GM23338 (cell line): ENCODE measurements at regions not wholly inside any gene's neighbourhood (a gene's known extent, or its start where the extent isn't known, plus 50 kb on each side); places are given as distances from the start of the nearest gene placed in this dataset.

Experiments used
- ATAC-seq: fragments of 200-7000 bp; cut with Tn5 transposase; 3 replicates; pipeline ENCODE4 v1.9.1; 2020
- DNase-seq: peaks from one replicate; pipeline ENCODE4 v3.0.0-alpha.2; 2015; ENCODE audit warnings: low spot score
- H2AFZ ChIP-seq: fragments of 200-600 bp; sonication (generic); 2 replicates; pipeline ENCODE4 v1.8.0; 2016; ENCODE audit warnings: antibody characterized with exemption, mild to moderate bottlenecking, moderate library complexity
- H3F3A ChIP-seq: fragments of 200-600 bp; sonication (generic); replicated peaks from 2 replicates; pipeline ENCODE4 v1.8.0; 2017; ENCODE audit warnings: antibody characterized with exemption, mixed run types, low read depth
- H3K27ac ChIP-seq: fragments of 200-600 bp; sonication (generic); 2 replicates; pipeline ENCODE4 v1.6.1; 2016; ENCODE audit warnings: low read depth
- H3K27me3 ChIP-seq: fragments of 200-600 bp; sonication (generic); 2 replicates; pipeline ENCODE4 v1.8.0; 2016; ENCODE audit warnings: mild to moderate bottlenecking, mixed run types, moderate library complexity; ENCODE audit not compliant: insufficient read depth
- H3K36me3 ChIP-seq: fragments of 200-600 bp; sonication (generic); 2 replicates; pipeline ENCODE4 v1.8.0; 2016; ENCODE audit warnings: mild to moderate bottlenecking; ENCODE audit not compliant: insufficient read depth
- H3K4me1 ChIP-seq: fragments of 200-600 bp; sonication (generic); 2 replicates; pipeline ENCODE4 v1.8.0; 2016; ENCODE audit warnings: mild to moderate bottlenecking, moderate library complexity; ENCODE audit not compliant: insufficient read depth
- H3K4me2 ChIP-seq: fragments of 200-600 bp; sonication (generic); 2 replicates; pipeline ENCODE4 v1.7.1; 2017; ENCODE audit warnings: mixed run types
- H3K4me3 ChIP-seq: fragments of 200-600 bp; sonication (generic); 2 replicates; pipeline ENCODE4 v1.6.1; 2016; ENCODE audit warnings: mixed run types
- H3K79me2 ChIP-seq: fragments of 200-600 bp; sonication (generic); replicated peaks from 2 replicates; pipeline ENCODE4 v1.8.0; 2017; ENCODE audit warnings: mild to moderate bottlenecking; ENCODE audit not compliant: insufficient read depth
- H3K9me2 ChIP-seq: fragments of 200-600 bp; sonication (generic); 2 replicates; pipeline ENCODE4 v1.8.0; 2017; ENCODE audit not compliant: insufficient read depth
- H4K20me1 ChIP-seq: fragments of 200-600 bp; sonication (generic); replicated peaks from 2 replicates; pipeline ENCODE4 v1.8.0; 2017; ENCODE audit warnings: mild to moderate bottlenecking; ENCODE audit not compliant: insufficient read depth
- H3K27ac Mint-ChIP-seq: 2 replicates; pipeline ENCODE4 v1.8.0; 2020; ENCODE audit warnings: inconsistent platforms, mild to moderate bottlenecking, moderate library complexity, mixed read lengths
- H3K27me3 Mint-ChIP-seq: 3 replicates; pipeline ENCODE4 v1.8.0; 2022; ENCODE audit warnings: low read depth, mild to moderate bottlenecking, moderate library complexity, mixed read lengths, inconsistent platforms; ENCODE audit not compliant: insufficient read depth, poor library complexity
- H3K36me3 Mint-ChIP-seq: 3 replicates; pipeline ENCODE4 v1.8.0; 2021; ENCODE audit warnings: low read depth, mild to moderate bottlenecking, inconsistent platforms, moderate library complexity, mixed read lengths
- H3K4me1 Mint-ChIP-seq: 3 replicates; pipeline ENCODE4 v1.8.0; 2020; ENCODE audit warnings: mild to moderate bottlenecking, inconsistent platforms, mixed read lengths
- H3K4me3 Mint-ChIP-seq: 3 replicates; pipeline ENCODE4 v1.8.0; 2021; ENCODE audit warnings: moderate library complexity, mild to moderate bottlenecking, inconsistent platforms, mixed read lengths
- H3K9me3 Mint-ChIP-seq: 3 replicates; pipeline ENCODE4 v1.8.0; 2020; ENCODE audit warnings: moderate library complexity, mild to moderate bottlenecking, inconsistent platforms, mixed read lengths
- EZH2phosphoT487 ChIP-seq: fragments of 200-600 bp; sonication (generic); IDR thresholded peaks from one replicate; pipeline ENCODE4 v1.8.1; 2018; ENCODE audit warnings: antibody characterized with exemption; ENCODE audit not compliant: unreplicated experiment
- TF ChIP-seq, protein P1 (sequence below): fragments of 250-450 bp; sonication (Bioruptor Pico); IDR thresholded peaks from 2 replicates; pipeline ENCODE4 v1.5.0; 2020; ENCODE audit warnings: mild to moderate bottlenecking, moderate library complexity
- TF ChIP-seq, protein P2 (sequence below): IDR thresholded peaks from one replicate; pipeline ENCODE4 v1.6.1; 2018; ENCODE audit warnings: antibody characterized with exemption; ENCODE audit not compliant: unreplicated experiment
- TF ChIP-seq, protein P3 (sequence below), 2 experiments: fragments of 200-600 bp in 1 of 2; sonication (generic) in 1 of 2; conservative IDR thresholded peaks; 2 replicates each; pipeline versions ENCODE4 v1.5.1 to v1.6.1; 2016 to 2017; ENCODE audit warnings: antibody characterized with exemption in 2 of 2, low read depth in 2 of 2, mild to moderate bottlenecking in 2 of 2, moderate library complexity in 1 of 2

DNA sequence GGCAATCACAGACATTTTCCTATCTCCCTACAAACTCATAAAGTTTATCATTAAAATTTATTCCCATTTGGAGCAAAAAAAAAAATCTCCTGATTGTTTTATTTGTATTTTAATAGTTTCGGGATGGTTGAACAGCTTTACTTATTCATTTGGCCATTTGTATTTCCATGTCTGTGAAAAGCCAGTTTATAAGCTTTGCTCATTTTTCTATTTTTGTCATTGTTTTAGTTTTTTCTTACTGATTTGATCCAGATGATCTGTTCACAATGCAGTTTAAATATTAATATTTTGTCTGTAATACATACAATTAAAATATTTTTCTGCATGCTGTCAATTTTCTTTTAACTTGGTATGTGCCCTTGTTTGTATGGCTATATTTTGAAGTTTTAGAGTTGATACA, 65.2 kb upstream of the CCN2 start:
- Histone ChIP-seq H3K36me3 (no peaks in the 10 kb centered on the region), H3K4me2 (no peak overlapping the region), H4K20me1 (no peaks in the 10 kb centered on the region), H3F3A (no peaks in the 10 kb centered on the region), H3K9me2 (no peaks in the 10 kb centered on the region), H3K79me2 (no peaks in the 10 kb centered on the region), H3K27ac (no peak overlapping the region), H3K4me3 (no peak overlapping the region), H2AFZ (no peak overlapping the region), H3K4me1 (no peaks in the 10 kb centered on the region), H3K27me3 (no peaks in the 10 kb centered on the region)
- H3K4me3 Mint-ChIP-seq: no peak overlapping the region
- peaks cover 3% of the 10 kb centered on the region; the same call in 1 of the 3 replicates for H3K4me1 Mint-ChIP-seq
- no peak for TF ChIP-seq EZH2phosphoT487
- TF ChIP-seq, protein P1, sequence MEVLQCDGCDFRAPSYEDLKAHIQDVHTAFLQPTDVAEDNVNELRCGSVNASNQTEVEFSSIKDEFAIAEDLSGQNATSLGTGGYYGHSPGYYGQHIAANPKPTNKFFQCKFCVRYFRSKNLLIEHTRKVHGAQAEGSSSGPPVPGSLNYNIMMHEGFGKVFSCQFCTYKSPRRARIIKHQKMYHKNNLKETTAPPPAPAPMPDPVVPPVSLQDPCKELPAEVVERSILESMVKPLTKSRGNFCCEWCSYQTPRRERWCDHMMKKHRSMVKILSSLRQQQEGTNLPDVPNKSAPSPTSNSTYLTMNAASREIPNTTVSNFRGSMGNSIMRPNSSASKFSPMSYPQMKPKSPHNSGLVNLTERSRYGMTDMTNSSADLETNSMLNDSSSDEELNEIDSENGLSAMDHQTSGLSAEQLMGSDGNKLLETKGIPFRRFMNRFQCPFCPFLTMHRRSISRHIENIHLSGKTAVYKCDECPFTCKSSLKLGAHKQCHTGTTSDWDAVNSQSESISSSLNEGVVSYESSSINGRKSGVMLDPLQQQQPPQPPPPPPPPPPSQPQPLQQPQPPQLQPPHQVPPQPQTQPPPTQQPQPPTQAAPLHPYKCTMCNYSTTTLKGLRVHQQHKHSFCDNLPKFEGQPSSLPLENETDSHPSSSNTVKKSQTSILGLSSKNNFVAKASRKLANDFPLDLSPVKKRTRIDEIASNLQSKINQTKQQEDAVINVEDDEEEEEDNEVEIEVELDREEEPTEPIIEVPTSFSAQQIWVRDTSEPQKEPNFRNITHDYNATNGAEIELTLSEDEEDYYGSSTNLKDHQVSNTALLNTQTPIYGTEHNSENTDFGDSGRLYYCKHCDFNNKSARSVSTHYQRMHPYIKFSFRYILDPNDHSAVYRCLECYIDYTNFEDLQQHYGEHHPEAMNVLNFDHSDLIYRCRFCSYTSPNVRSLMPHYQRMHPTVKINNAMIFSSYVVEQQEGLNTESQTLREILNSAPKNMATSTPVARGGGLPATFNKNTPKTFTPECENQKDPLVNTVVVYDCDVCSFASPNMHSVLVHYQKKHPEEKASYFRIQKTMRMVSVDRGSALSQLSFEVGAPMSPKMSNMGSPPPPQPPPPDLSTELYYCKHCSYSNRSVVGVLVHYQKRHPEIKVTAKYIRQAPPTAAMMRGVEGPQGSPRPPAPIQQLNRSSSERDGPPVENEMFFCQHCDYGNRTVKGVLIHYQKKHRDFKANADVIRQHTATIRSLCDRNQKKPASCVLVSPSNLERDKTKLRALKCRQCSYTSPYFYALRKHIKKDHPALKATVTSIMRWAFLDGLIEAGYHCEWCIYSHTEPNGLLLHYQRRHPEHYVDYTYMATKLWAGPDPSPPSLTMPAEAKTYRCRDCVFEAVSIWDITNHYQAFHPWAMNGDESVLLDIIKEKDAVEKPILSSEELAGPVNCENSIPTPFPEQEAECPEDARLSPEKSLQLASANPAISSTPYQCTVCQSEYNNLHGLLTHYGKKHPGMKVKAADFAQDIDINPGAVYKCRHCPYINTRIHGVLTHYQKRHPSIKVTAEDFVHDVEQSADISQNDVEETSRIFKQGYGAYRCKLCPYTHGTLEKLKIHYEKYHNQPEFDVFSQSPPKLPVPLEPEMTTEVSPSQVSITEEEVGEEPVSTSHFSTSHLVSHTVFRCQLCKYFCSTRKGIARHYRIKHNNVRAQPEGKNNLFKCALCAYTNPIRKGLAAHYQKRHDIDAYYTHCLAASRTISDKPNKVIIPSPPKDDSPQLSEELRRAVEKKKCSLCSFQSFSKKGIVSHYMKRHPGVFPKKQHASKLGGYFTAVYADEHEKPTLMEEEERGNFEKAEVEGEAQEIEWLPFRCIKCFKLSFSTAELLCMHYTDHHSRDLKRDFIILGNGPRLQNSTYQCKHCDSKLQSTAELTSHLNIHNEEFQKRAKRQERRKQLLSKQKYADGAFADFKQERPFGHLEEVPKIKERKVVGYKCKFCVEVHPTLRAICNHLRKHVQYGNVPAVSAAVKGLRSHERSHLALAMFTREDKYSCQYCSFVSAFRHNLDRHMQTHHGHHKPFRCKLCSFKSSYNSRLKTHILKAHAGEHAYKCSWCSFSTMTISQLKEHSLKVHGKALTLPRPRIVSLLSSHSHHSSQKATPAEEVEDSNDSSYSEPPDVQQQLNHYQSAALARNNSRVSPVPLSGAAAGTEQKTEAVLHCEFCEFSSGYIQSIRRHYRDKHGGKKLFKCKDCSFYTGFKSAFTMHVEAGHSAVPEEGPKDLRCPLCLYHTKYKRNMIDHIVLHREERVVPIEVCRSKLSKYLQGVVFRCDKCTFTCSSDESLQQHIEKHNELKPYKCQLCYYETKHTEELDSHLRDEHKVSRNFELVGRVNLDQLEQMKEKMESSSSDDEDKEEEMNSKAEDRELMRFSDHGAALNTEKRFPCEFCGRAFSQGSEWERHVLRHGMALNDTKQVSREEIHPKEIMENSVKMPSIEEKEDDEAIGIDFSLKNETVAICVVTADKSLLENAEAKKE (CRISPR knock-in tag): no peak
- TF ChIP-seq, protein P2, sequence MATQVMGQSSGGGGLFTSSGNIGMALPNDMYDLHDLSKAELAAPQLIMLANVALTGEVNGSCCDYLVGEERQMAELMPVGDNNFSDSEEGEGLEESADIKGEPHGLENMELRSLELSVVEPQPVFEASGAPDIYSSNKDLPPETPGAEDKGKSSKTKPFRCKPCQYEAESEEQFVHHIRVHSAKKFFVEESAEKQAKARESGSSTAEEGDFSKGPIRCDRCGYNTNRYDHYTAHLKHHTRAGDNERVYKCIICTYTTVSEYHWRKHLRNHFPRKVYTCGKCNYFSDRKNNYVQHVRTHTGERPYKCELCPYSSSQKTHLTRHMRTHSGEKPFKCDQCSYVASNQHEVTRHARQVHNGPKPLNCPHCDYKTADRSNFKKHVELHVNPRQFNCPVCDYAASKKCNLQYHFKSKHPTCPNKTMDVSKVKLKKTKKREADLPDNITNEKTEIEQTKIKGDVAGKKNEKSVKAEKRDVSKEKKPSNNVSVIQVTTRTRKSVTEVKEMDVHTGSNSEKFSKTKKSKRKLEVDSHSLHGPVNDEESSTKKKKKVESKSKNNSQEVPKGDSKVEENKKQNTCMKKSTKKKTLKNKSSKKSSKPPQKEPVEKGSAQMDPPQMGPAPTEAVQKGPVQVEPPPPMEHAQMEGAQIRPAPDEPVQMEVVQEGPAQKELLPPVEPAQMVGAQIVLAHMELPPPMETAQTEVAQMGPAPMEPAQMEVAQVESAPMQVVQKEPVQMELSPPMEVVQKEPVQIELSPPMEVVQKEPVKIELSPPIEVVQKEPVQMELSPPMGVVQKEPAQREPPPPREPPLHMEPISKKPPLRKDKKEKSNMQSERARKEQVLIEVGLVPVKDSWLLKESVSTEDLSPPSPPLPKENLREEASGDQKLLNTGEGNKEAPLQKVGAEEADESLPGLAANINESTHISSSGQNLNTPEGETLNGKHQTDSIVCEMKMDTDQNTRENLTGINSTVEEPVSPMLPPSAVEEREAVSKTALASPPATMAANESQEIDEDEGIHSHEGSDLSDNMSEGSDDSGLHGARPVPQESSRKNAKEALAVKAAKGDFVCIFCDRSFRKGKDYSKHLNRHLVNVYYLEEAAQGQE: no peak
- TF ChIP-seq, protein P3, sequence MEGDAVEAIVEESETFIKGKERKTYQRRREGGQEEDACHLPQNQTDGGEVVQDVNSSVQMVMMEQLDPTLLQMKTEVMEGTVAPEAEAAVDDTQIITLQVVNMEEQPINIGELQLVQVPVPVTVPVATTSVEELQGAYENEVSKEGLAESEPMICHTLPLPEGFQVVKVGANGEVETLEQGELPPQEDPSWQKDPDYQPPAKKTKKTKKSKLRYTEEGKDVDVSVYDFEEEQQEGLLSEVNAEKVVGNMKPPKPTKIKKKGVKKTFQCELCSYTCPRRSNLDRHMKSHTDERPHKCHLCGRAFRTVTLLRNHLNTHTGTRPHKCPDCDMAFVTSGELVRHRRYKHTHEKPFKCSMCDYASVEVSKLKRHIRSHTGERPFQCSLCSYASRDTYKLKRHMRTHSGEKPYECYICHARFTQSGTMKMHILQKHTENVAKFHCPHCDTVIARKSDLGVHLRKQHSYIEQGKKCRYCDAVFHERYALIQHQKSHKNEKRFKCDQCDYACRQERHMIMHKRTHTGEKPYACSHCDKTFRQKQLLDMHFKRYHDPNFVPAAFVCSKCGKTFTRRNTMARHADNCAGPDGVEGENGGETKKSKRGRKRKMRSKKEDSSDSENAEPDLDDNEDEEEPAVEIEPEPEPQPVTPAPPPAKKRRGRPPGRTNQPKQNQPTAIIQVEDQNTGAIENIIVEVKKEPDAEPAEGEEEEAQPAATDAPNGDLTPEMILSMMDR (conservative IDR thresholded peaks at IDR 0.05; ENCODE audit: low read depth in 2 of 2): no peak
- no peaks in the 10 kb centered on the region for H3K36me3 Mint-ChIP-seq
- H3K27ac Mint-ChIP-seq: no peak overlapping the region
- no peak for ATAC-seq
- no peak for DNase-seq
- H3K9me3 Mint-ChIP-seq: no peaks in the 10 kb centered on the region; the same call in 2 of the 3 replicates
- H3K27me3 Mint-ChIP-seq: no peaks in the 10 kb centered on the region
